Progenitor cell of endocrine pancreas (in vitro differentiated cells): ENCODE measurements at regions not wholly inside any gene's neighbourhood (a gene's known extent, or its start where the extent isn't known, plus 50 kb on each side); places are given as distances from the start of the nearest gene placed in this dataset.
"Not testable (repeated sequence)": the region's sequence is repeated elsewhere in the genome, so short reads cannot be mapped to it uniquely, and the experiment has no call there.

Source experiments
- DNase-seq: peaks from one replicate; pipeline ENCODE4 v3.0.0; 2021; ENCODE audit warnings: low spot score; ENCODE audit not compliant: unreplicated experiment
- H3K27ac Mint-ChIP-seq: 2 replicates; pipeline ENCODE4 v1.8.0; 2021; ENCODE audit warnings: mild to moderate bottlenecking, moderate library complexity, mixed read lengths
- H3K27me3 Mint-ChIP-seq: 2 replicates; pipeline ENCODE4 v1.8.0; 2021; ENCODE audit warnings: mixed read lengths
- H3K36me3 Mint-ChIP-seq: 2 replicates; pipeline ENCODE4 v1.8.0; 2022; ENCODE audit warnings: mixed read lengths; ENCODE audit not compliant: insufficient read depth
- H3K4me1 Mint-ChIP-seq: 2 replicates; pipeline ENCODE4 v1.8.0; 2021; ENCODE audit warnings: low read depth, mixed read lengths
- H3K4me3 Mint-ChIP-seq: 2 replicates; pipeline ENCODE4 v1.8.0; 2021; ENCODE audit warnings: low read depth, mild to moderate bottlenecking, moderate library complexity, mixed read lengths
- H3K9me3 Mint-ChIP-seq: 2 replicates; pipeline ENCODE4 v1.8.0; 2021; ENCODE audit warnings: low read depth, mixed read lengths
- CTCF ChIP-seq: fragments of 200-600 bp; sonication (generic); IDR thresholded peaks from one replicate; pipeline ENCODE4 v1.5.0; 2021; ENCODE audit warnings: antibody characterized with exemption, mild to moderate bottlenecking; ENCODE audit not compliant: unreplicated experiment

- no peak overlapping the region for H3K27ac Mint-ChIP-seq
- no peaks in the 10 kb centered on the region for H3K9me3 Mint-ChIP-seq
- H3K27me3 Mint-ChIP-seq: peaks cover 28% of the 10 kb centered on the region
- H3K36me3 Mint-ChIP-seq: no peaks in the 10 kb centered on the region
- TF ChIP-seq CTCF: no peak
- peaks cover 11% of the 10 kb centered on the region for H3K4me1 Mint-ChIP-seq
- no peak overlapping the region for H3K4me3 Mint-ChIP-seq
- DNase-seq: no peak
These were observed 126.3 kb upstream of the ANO1 start for GRCh38 chr11:69951821-69952220.

DNA sequence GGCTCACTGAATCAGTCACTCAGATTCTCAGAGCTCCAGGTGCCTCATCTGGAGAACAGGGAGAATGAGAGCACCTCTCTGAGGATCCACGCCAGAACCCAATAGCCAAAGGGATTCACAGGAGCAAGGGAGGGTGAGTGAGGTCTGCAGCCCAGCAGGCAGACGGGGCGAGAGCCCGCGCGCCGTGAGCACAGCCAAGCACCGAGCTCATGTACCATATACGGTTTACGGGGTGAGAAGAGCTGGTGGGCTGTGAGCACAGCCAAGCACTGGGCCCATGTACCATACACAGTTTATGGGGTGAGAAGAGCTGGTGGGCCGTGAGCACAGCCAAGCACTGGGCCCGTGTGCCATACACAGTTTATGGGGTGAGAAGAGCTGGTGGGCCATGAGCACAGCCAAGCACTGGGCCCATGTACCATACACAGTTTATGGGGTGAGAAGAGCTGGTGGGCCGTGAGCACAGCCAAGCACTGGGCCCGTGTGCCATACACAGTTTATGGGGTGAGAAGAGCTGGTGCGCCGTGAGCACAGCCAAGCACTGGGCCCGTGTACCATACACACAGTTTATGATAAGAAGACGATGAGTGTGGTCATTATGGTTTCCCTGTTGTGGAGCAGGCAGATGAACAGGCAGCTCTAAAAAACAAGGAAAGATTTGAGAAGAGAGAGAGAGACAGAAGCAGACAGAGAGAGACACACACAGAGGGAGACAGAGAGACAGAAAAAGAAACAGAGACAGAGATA, 125.7 kb upstream of the ANO1 start:
- H3K4me3 Mint-ChIP-seq, H3K9me3 Mint-ChIP-seq, H3K27ac Mint-ChIP-seq, H3K36me3 Mint-ChIP-seq, DNase-seq: not testable (repeated sequence)
- Mint-ChIP-seq H3K4me1 (peaks cover 11% of the 10 kb centered on the region), H3K27me3 (peaks cover 33% of the 10 kb centered on the region)

DNA sequence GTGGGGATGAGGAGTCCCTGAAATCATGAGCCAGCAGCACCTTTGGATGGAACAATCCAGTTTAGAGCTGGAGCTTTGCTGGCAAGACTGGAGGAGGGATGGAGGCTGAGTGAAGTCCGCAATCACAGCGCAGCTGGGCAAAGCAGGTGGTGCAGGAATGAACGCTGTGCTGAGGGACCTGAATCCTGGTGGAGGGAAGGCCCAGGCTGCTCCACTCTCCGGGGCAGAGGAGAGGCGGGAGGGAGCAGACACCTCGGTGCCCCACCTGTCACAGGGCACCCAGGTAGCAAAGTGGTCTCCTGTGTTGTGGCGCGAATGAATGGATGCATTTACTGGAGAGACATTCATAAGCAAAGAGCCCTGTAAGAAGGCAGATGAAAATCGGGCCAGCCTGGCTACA, 124.8 kb upstream of the ANO1 start:
- no peak for DNase-seq
- peak overlapping the region; percentile 18 for H3K27ac Mint-ChIP-seq
- no peak for TF ChIP-seq CTCF

DNA sequence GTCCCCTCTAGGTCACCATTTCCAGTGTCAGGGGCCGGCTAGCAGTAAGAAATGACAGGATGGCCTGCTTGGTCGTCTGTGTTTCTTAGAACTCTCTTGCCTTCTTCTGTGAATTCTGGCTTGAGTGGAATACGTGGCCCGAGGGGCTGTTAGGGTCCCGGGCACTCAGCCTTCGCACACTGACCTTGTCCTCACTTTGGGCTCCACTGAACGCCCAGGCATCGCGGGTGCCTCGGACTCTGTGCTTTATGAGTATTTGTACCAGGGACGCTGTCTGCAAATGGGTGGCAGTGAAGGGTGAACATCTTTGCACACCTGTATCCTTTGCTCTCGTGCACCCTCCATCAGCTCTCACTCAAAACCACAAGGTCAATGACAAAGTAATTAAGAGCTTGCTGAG, 123.4 kb upstream of the ANO1 start:
- no peak overlapping the region for H3K4me3 Mint-ChIP-seq
- no peaks in the 10 kb centered on the region for H3K36me3 Mint-ChIP-seq
- TF ChIP-seq CTCF: no peak
- DNase-seq: no peak
- no peak overlapping the region for H3K27ac Mint-ChIP-seq
- H3K27me3 Mint-ChIP-seq: peaks cover 37% of the 10 kb centered on the region
- H3K4me1 Mint-ChIP-seq: no peaks in the 10 kb centered on the region
- no peaks in the 10 kb centered on the region for H3K9me3 Mint-ChIP-seq

More for the DNA sequence above, 124.8 kb upstream of the ANO1 start:
- peaks cover 39% of the 10 kb centered on the region for H3K27me3 Mint-ChIP-seq
- no peak overlapping the region for H3K4me3 Mint-ChIP-seq
- H3K9me3 Mint-ChIP-seq: no peaks in the 10 kb centered on the region
- H3K36me3 Mint-ChIP-seq: no peaks in the 10 kb centered on the region
- peaks cover 9% of the 10 kb centered on the region for H3K4me1 Mint-ChIP-seq

GRCh38 chr11:69956669-69957190, 121.4 kb upstream of the ANO1 start:
- no peak for TF ChIP-seq CTCF
- Mint-ChIP-seq H3K27me3 (peaks cover 40% of the 10 kb centered on the region), H3K4me1 (no peaks in the 10 kb centered on the region), H3K9me3 (no peaks in the 10 kb centered on the region), H3K4me3 (no peak overlapping the region), H3K36me3 (no peaks in the 10 kb centered on the region), H3K27ac (no peak overlapping the region)
- no peak for DNase-seq

GRCh38 chr11:69957849-69958248, 120.3 kb upstream of the ANO1 start:
- H3K27ac Mint-ChIP-seq: no peak overlapping the region
- H3K9me3 Mint-ChIP-seq: no peaks in the 10 kb centered on the region
- DNase-seq: no peak

More at GRCh38 chr11:69957849-69958248, 120.3 kb upstream of the ANO1 start:
- no peak overlapping the region for H3K4me3 Mint-ChIP-seq
- no peak for TF ChIP-seq CTCF
- H3K4me1 Mint-ChIP-seq: peaks cover under 1% of the 10 kb centered on the region
- peaks cover 33% of the 10 kb centered on the region for H3K27me3 Mint-ChIP-seq
- H3K36me3 Mint-ChIP-seq: no peaks in the 10 kb centered on the region
